ENCODE measurements at regions not wholly inside any gene's neighbourhood (a gene's known extent, or its start where the extent isn't known, plus 50 kb on each side); places are given as distances from the start of the nearest gene placed in this dataset.

- no peak overlapping the region for H2BK12ac ChIP-seq (ENCODE audit: low read length)
- no peaks in the 10 kb centered on the region for H3K4me1 ChIP-seq (ENCODE audit: control insufficient read depth in 1 of 2, insufficient read depth in 2 of 2, low read length in 2 of 2)
- no peak overlapping the region for H3K27ac ChIP-seq (ENCODE audit: low read depth, low read length)
- no peaks in the 10 kb centered on the region for H3K27me3 ChIP-seq (ENCODE audit: insufficient read depth, low read length)
- H3K18ac ChIP-seq (ENCODE audit: low read length), result no peak overlapping the region
- H3K4me2 ChIP-seq (ENCODE audit: low read length), result no peak overlapping the region
- H3K14ac ChIP-seq (ENCODE audit: low read length), result no peak overlapping the region
- H3K23ac ChIP-seq (ENCODE audit: low read length), result no peak overlapping the region
- no peak overlapping the region for H2AFZ ChIP-seq (ENCODE audit: insufficient read depth, low read length, poor library complexity)
- H2BK120ac ChIP-seq (ENCODE audit: insufficient read depth, low read length, poor library complexity), result no peak overlapping the region
- no peak for DNase-seq
- no peak overlapping the region for H3K4me3 ChIP-seq (ENCODE audit: low read depth, low read length)
- H2BK5ac ChIP-seq (ENCODE audit: low read depth, low read length, poor library complexity), result no peak overlapping the region
- H3K4ac ChIP-seq (ENCODE audit: low read depth, low read length), result no peak overlapping the region
- no peaks in the 10 kb centered on the region for H3K36me3 ChIP-seq (ENCODE audit: control insufficient read depth in 1 of 2, insufficient read depth in 2 of 2, low read length in 2 of 2)
- H2AK5ac ChIP-seq (ENCODE audit: low read length), result no peak overlapping the region
- H4K91ac ChIP-seq (ENCODE audit: low read depth, low read length), result no peak overlapping the region
- H3K79me2 ChIP-seq (ENCODE audit: control insufficient read depth, insufficient read depth, low read length, poor library complexity), result no peaks in the 10 kb centered on the region
- no peak overlapping the region for H4K12ac ChIP-seq (ENCODE audit: low read depth, low read length)
- no peaks in the 10 kb centered on the region for H3K9me3 ChIP-seq (ENCODE audit: insufficient read depth, low read depth, low read length)
- H3K79me1 ChIP-seq (ENCODE audit: low read length), result no peaks in the 10 kb centered on the region
- no peak overlapping the region for H3K9ac ChIP-seq (ENCODE audit: low read length)
- no CpG with 5 or more reads among the region's 4 CpGs for WGBS (ENCODE audit: extremely low coverage, insufficient coverage, insufficient read length)
- no peak overlapping the region for H4K8ac ChIP-seq (ENCODE audit: low read depth, low read length)
These were observed 147.7 kb upstream of the MAGEB2 start for GRCh38 chrX:30067677-30068076.

GRCh38 chrX:30085571-30085970 is 129.8 kb upstream of the MAGEB2 start:
- H4K8ac ChIP-seq (ENCODE audit: low read depth, low read length), result no peak overlapping the region
- no peaks in the 10 kb centered on the region for H3K79me1 ChIP-seq (ENCODE audit: low read length)
- no peak overlapping the region for H2BK5ac ChIP-seq (ENCODE audit: low read depth, low read length, poor library complexity)
- no peak overlapping the region for H3K4me3 ChIP-seq (ENCODE audit: low read depth, low read length)
- no peak for DNase-seq
- H4K12ac ChIP-seq (ENCODE audit: low read depth, low read length), result no peak overlapping the region
- H2BK12ac ChIP-seq (ENCODE audit: low read length), result no peak overlapping the region
- no peaks in the 10 kb centered on the region for H3K79me2 ChIP-seq (ENCODE audit: control insufficient read depth, insufficient read depth, low read length, poor library complexity)
- no peaks in the 10 kb centered on the region for H3K27me3 ChIP-seq (ENCODE audit: insufficient read depth, low read length)
- no peak overlapping the region for H3K18ac ChIP-seq (ENCODE audit: low read length)
- H3K4me1 ChIP-seq (ENCODE audit: control insufficient read depth in 1 of 2, insufficient read depth in 2 of 2, low read length in 2 of 2), result no peaks in the 10 kb centered on the region
- no peak overlapping the region for H3K27ac ChIP-seq (ENCODE audit: low read depth, low read length)
- H3K9me3 ChIP-seq (ENCODE audit: insufficient read depth, low read depth, low read length), result no peaks in the 10 kb centered on the region
- H3K4me2 ChIP-seq (ENCODE audit: low read length), result no peak overlapping the region
- no peak overlapping the region for H2BK120ac ChIP-seq (ENCODE audit: insufficient read depth, low read length, poor library complexity)
- no CpG with 5 or more reads among the region's 1 CpG for WGBS (ENCODE audit: extremely low coverage, insufficient coverage, insufficient read length)
- H4K91ac ChIP-seq (ENCODE audit: low read depth, low read length), result no peak overlapping the region
- H2AFZ ChIP-seq (ENCODE audit: insufficient read depth, low read length, poor library complexity), result no peak overlapping the region
- H3K36me3 ChIP-seq (ENCODE audit: control insufficient read depth in 1 of 2, insufficient read depth in 2 of 2, low read length in 2 of 2), result no peaks in the 10 kb centered on the region
- H3K4ac ChIP-seq (ENCODE audit: low read depth, low read length), result no peak overlapping the region
- no peak overlapping the region for H3K9ac ChIP-seq (ENCODE audit: low read length)
- no peak overlapping the region for H2AK5ac ChIP-seq (ENCODE audit: low read length)
- H3K14ac ChIP-seq (ENCODE audit: low read length), result no peak overlapping the region
- no peak overlapping the region for H3K23ac ChIP-seq (ENCODE audit: low read length)

- Histone ChIP-seq H2AFZ (ENCODE audit: insufficient read depth, low read length, poor library complexity) (no peak overlapping the region), H3K27me3 (ENCODE audit: insufficient read depth, low read length) (no peaks in the 10 kb centered on the region)
These were observed 103.9 kb upstream of the MAGEB2 start for GRCh38 chrX:30111431-30111830.

GRCh38 chrX:30141966-30142365 is 73.4 kb upstream of the MAGEB2 start:
- Histone ChIP-seq H2BK5ac (ENCODE audit: low read depth, low read length, poor library complexity) (no peak overlapping the region), H4K12ac (ENCODE audit: low read depth, low read length) (no peak overlapping the region), H3K18ac (ENCODE audit: low read length) (no peak overlapping the region), H3K23ac (ENCODE audit: low read length) (no peak overlapping the region), H3K27me3 (ENCODE audit: insufficient read depth, low read length) (no peaks in the 10 kb centered on the region), H3K4me1 (ENCODE audit: control insufficient read depth in 1 of 2, insufficient read depth in 2 of 2, low read length in 2 of 2) (peaks cover 0 to 5% of the 10 kb centered on the region in 2 experiments), H3K9ac (ENCODE audit: low read length) (no peak overlapping the region), H3K4me3 (ENCODE audit: low read depth, low read length) (no peak overlapping the region), H3K9me3 (ENCODE audit: insufficient read depth, low read depth, low read length) (no peaks in the 10 kb centered on the region), H4K8ac (ENCODE audit: low read depth, low read length) (no peak overlapping the region), H3K14ac (ENCODE audit: low read length) (no peak overlapping the region), H3K4ac (ENCODE audit: low read depth, low read length) (no peak overlapping the region), H2BK120ac (ENCODE audit: insufficient read depth, low read length, poor library complexity) (no peak overlapping the region), H2BK12ac (ENCODE audit: low read length) (no peak overlapping the region), H3K36me3 (ENCODE audit: control insufficient read depth in 1 of 2, insufficient read depth in 2 of 2, low read length in 2 of 2) (no peaks in the 10 kb centered on the region), H3K27ac (ENCODE audit: low read depth, low read length) (no peak overlapping the region), H2AK5ac (ENCODE audit: low read length) (no peak overlapping the region), H3K79me2 (ENCODE audit: control insufficient read depth, insufficient read depth, low read length, poor library complexity) (no peaks in the 10 kb centered on the region), H3K4me2 (ENCODE audit: low read length) (no peak overlapping the region), H2AFZ (ENCODE audit: insufficient read depth, low read length, poor library complexity) (no peak overlapping the region), H3K79me1 (ENCODE audit: low read length) (peaks cover 9% of the 10 kb centered on the region), H4K91ac (ENCODE audit: low read depth, low read length) (no peak overlapping the region)
- DNase-seq, result peak in 1 of 2 donors; percentile 55
- WGBS (ENCODE audit: extremely low coverage, insufficient coverage, insufficient read length), result no CpG with 5 or more reads among the region's 4 CpGs

More at GRCh38 chrX:30111431-30111830, 103.9 kb upstream of the MAGEB2 start:
- H3K4me3 ChIP-seq (ENCODE audit: low read depth, low read length), result no peak overlapping the region
- no peak overlapping the region for H4K8ac ChIP-seq (ENCODE audit: low read depth, low read length)
- peaks cover 2% of the 10 kb centered on the region for H3K79me1 ChIP-seq (ENCODE audit: low read length)
- no peak overlapping the region for H4K12ac ChIP-seq (ENCODE audit: low read depth, low read length)
- no peak overlapping the region for H2AK5ac ChIP-seq (ENCODE audit: low read length)
- H2BK12ac ChIP-seq (ENCODE audit: low read length), result no peak overlapping the region
- H3K9me3 ChIP-seq (ENCODE audit: insufficient read depth, low read depth, low read length), result no peaks in the 10 kb centered on the region
- no peak overlapping the region for H4K91ac ChIP-seq (ENCODE audit: low read depth, low read length)
- no peak overlapping the region for H2BK120ac ChIP-seq (ENCODE audit: insufficient read depth, low read length, poor library complexity)
- no peaks in the 10 kb centered on the region for H3K79me2 ChIP-seq (ENCODE audit: control insufficient read depth, insufficient read depth, low read length, poor library complexity)
- H3K4ac ChIP-seq (ENCODE audit: low read depth, low read length), result no peak overlapping the region
- DNase-seq, result no peak
- no peak overlapping the region for H2BK5ac ChIP-seq (ENCODE audit: low read depth, low read length, poor library complexity)
- no peak overlapping the region for H3K27ac ChIP-seq (ENCODE audit: low read depth, low read length)
- no peaks in the 10 kb centered on the region for H3K4me1 ChIP-seq (ENCODE audit: control insufficient read depth in 1 of 2, insufficient read depth in 2 of 2, low read length in 2 of 2)
- no peak overlapping the region for H3K18ac ChIP-seq (ENCODE audit: low read length)
- H3K4me2 ChIP-seq (ENCODE audit: low read length), result no peak overlapping the region
- no peak overlapping the region for H3K23ac ChIP-seq (ENCODE audit: low read length)
- H3K9ac ChIP-seq (ENCODE audit: low read length), result no peak overlapping the region
- no peak overlapping the region for H3K14ac ChIP-seq (ENCODE audit: low read length)
- no peaks in the 10 kb centered on the region for H3K36me3 ChIP-seq (ENCODE audit: control insufficient read depth in 1 of 2, insufficient read depth in 2 of 2, low read length in 2 of 2)
- no CpG with 5 or more reads among the region's 2 CpGs for WGBS (ENCODE audit: extremely low coverage, insufficient coverage, insufficient read length)

All from trophoblast cell (in vitro differentiated cells and primary cell).